Stomach (tissue), 4 donors: ENCODE measurements at regions not wholly inside any gene's neighbourhood (a gene's known extent, or its start where the extent isn't known, plus 50 kb on each side); places are given as distances from the start of the nearest gene placed in this dataset.

ENCODE experiments used
- POLR2A ChIP-seq, 4 donors: fragments of 450-650 bp; IDR thresholded peaks; one replicate each; pipeline ENCODE4 v1.6.1; 2016; ENCODE audit warnings: antibody characterized with exemption in 4 of 4, control low read depth in 2 of 4, mild to moderate bottlenecking in 1 of 4, moderate library complexity in 1 of 4
- POLR2AphosphoS5 ChIP-seq, 3 donors: sonication (generic); formaldehyde crosslinking; IDR thresholded peaks; one replicate each; pipeline ENCODE4 v1.6.1; 2016; ENCODE audit warnings: antibody characterized with exemption in 3 of 3
- TF ChIP-seq, protein P1 (sequence below), 7 experiments: fragments of 450-650 bp in 4 of 7; fragments of 200-600 bp in 3 of 7; sonication (generic) in 3 of 7; IDR thresholded peaks; one replicate each; pipeline ENCODE4 v1.5.1; 2016 to 2019; ENCODE audit warnings: antibody characterized with exemption in 7 of 7, control low read depth in 2 of 7, mild to moderate bottlenecking in 1 of 7

DNA sequence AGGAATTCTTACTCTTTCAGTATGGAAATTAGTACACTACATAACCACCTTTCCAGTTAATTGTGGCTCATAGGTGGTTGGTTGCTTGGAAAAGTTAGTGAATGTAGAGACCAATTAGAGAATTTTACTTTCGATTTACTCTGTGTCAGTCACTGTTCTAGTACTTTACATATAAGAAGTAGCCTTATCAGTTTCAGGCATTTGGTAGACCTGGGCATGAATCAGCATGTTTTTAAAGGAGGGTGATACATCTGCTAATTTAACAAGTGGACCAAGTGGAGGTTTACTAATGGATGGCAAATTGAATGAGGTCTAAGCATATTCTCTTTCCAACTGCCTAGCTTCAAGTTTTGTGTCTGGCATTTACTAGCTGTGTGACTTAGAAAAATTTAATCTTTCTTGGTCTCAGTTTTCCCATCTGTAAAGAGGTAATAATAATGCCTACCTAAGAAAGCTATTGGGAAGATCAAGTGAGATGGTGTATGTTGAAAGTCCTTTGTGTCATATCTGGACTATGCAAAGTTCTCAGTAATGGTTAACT, 1158.6 kb downstream of the PLA2G4A start:
- TF ChIP-seq, protein P1, sequence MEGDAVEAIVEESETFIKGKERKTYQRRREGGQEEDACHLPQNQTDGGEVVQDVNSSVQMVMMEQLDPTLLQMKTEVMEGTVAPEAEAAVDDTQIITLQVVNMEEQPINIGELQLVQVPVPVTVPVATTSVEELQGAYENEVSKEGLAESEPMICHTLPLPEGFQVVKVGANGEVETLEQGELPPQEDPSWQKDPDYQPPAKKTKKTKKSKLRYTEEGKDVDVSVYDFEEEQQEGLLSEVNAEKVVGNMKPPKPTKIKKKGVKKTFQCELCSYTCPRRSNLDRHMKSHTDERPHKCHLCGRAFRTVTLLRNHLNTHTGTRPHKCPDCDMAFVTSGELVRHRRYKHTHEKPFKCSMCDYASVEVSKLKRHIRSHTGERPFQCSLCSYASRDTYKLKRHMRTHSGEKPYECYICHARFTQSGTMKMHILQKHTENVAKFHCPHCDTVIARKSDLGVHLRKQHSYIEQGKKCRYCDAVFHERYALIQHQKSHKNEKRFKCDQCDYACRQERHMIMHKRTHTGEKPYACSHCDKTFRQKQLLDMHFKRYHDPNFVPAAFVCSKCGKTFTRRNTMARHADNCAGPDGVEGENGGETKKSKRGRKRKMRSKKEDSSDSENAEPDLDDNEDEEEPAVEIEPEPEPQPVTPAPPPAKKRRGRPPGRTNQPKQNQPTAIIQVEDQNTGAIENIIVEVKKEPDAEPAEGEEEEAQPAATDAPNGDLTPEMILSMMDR (IDR thresholded peaks at IDR 0.05): no peak
- TF ChIP-seq POLR2A (IDR thresholded peaks at IDR 0.05): no peak
- no peak for TF ChIP-seq POLR2AphosphoS5 (IDR thresholded peaks at IDR 0.05)
